ENCODE measurements at regions not wholly inside any gene's neighbourhood (a gene's known extent, or its start where the extent isn't known, plus 50 kb on each side); places are given as distances from the start of the nearest gene placed in this dataset.

DNA sequence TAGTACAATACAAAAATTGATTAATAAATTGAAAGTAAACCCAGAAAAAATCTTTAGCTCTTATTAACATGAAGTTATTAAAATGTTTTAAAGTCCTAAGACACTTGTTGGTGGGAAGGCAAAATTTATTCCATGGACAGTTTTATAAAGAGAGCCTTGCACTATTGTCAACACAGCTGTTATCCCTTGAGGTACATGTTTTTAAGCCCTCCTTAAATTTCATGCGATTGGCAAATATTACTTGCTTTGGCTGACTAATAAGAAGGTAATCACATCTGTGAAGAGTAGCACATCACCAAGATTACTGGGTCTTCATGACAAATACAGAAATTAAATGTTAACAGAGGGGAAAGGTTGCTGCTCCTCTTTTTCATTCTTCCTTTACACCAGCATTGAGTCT is 611.1 kb downstream of the BRINP3 start:
- WGBS (ENCODE audit: extremely low coverage, insufficient coverage, low lambda C conversion rate), result no CpG with 5 or more reads among the region's 1 CpG
- Histone ChIP-seq H3K23ac (ENCODE audit: low read length) (no peak overlapping the region), H3K79me2 (ENCODE audit: control insufficient read depth, insufficient read depth, low read length) (no peaks in the 10 kb centered on the region), H2AK5ac (ENCODE audit: low read length) (no peak overlapping the region), H3K79me1 (ENCODE audit: low read length) (no peaks in the 10 kb centered on the region), H4K8ac (ENCODE audit: low read depth, low read length) (no peak overlapping the region), H3K27ac (ENCODE audit: low read depth, low read length) (no peak overlapping the region), H2BK5ac (ENCODE audit: low read length) (no peak overlapping the region), H4K5ac (ENCODE audit: low read length) (no peak overlapping the region), H3K56ac (ENCODE audit: low read length) (no peak overlapping the region), H3K27me3 (ENCODE audit: insufficient read depth, low read length, poor library complexity) (no peaks in the 10 kb centered on the region), H3K18ac (ENCODE audit: low read length) (no peak overlapping the region), H3K4me3 (ENCODE audit: low read length) (no peak overlapping the region), H3K4ac (ENCODE audit: low read depth, low read length) (no peak overlapping the region), H3K4me1 (ENCODE audit: control insufficient read depth, low read depth, low read length) (no peaks in the 10 kb centered on the region), H3K4me2 (ENCODE audit: low read length) (no peak overlapping the region), H2BK120ac (ENCODE audit: low read depth, low read length) (no peak overlapping the region), H3K36me3 (ENCODE audit: control insufficient read depth, insufficient read depth, low read length) (no peaks in the 10 kb centered on the region), H3K9ac (ENCODE audit: low read length) (no peak overlapping the region), H2BK15ac (replicated peaks; ENCODE audit: low read depth) (no peak overlapping the region)
- DNase-seq, result no peak

DNA sequence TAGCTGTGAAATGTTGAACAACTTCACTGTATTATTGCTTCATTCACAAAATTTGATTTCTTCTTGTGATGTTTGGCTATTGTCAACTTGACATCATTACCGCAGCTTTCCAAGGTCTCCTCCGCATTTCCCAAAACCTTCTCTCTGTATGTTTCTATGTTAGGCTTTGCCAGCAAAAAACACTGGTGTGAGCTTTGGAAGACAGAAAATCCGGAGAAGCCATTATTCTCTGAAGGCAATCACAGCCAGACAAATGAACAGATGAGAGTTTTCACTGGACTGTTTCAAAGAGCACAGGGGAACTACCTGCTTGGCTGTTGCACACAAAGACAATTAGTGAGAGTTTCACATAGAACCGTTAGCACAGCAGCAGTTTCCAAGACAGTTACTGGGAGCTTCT is 609.6 kb downstream of the BRINP3 start:
- DNase-seq, result no peak
- Histone ChIP-seq H3K56ac (ENCODE audit: low read length) (no peak overlapping the region), H3K23ac (ENCODE audit: low read length) (no peak overlapping the region), H3K4me3 (ENCODE audit: low read length) (no peak overlapping the region), H2BK5ac (ENCODE audit: low read length) (no peak overlapping the region), H3K27me3 (ENCODE audit: insufficient read depth, low read length, poor library complexity) (no peaks in the 10 kb centered on the region), H2AK5ac (ENCODE audit: low read length) (no peak overlapping the region), H3K27ac (ENCODE audit: low read depth, low read length) (no peak overlapping the region), H3K4ac (ENCODE audit: low read depth, low read length) (no peak overlapping the region), H2BK120ac (ENCODE audit: low read depth, low read length) (no peak overlapping the region), H3K4me1 (ENCODE audit: control insufficient read depth, low read depth, low read length) (no peaks in the 10 kb centered on the region), H3K36me3 (ENCODE audit: control insufficient read depth, insufficient read depth, low read length) (no peaks in the 10 kb centered on the region), H4K5ac (ENCODE audit: low read length) (no peak overlapping the region), H4K8ac (ENCODE audit: low read depth, low read length) (no peak overlapping the region), H3K79me1 (ENCODE audit: low read length) (no peaks in the 10 kb centered on the region), H3K79me2 (ENCODE audit: control insufficient read depth, insufficient read depth, low read length) (no peaks in the 10 kb centered on the region), H2BK15ac (replicated peaks; ENCODE audit: low read depth) (no peak overlapping the region), H3K4me2 (ENCODE audit: low read length) (no peak overlapping the region), H3K18ac (ENCODE audit: low read length) (no peak overlapping the region), H3K9ac (ENCODE audit: low read length) (no peak overlapping the region)
- no CpG with 5 or more reads among the region's 4 CpGs for WGBS (ENCODE audit: extremely low coverage, insufficient coverage, low lambda C conversion rate)

DNA sequence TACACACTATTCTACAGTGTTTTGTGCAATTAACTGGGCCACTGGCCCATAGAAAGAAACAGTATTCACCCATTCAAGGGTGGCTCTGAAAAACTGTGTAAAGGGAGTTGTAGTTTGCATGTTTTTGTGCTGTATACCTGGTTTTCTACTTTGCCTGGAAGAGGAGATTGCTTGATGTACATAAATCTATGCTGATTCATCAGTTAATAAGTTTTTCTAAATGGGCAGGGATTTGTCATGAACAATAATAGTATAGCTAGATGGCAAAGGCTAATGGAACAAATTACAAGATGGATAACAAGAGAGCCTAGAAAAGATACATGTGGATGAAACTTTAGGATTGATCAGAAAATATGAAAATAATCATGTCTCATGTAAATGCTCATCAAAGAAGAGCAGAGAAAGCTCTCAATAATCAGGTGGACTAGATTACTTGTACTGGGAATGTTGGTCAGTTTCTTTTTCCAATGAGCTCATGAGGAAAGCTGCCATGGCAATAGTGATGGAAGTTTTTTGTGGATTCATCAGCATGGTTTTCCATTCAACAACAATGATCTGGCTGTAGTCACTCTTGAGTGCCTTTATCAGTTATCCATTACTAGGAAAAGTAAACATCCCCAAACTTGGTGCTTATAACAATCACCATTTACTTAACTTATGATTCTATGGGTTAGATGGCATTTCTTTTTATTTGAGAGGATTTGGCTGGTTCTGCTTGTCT is 602.8 kb downstream of the BRINP3 start:
- Histone ChIP-seq H3K4me3 (ENCODE audit: low read length) (no peak overlapping the region), H2BK5ac (ENCODE audit: low read length) (no peak overlapping the region), H3K27me3 (ENCODE audit: insufficient read depth, low read length, poor library complexity) (no peaks in the 10 kb centered on the region), H2BK120ac (ENCODE audit: low read depth, low read length) (no peak overlapping the region), H3K36me3 (ENCODE audit: control insufficient read depth, insufficient read depth, low read length) (no peaks in the 10 kb centered on the region), H3K27ac (ENCODE audit: low read depth, low read length) (no peak overlapping the region), H3K4me1 (ENCODE audit: control insufficient read depth, low read depth, low read length) (no peaks in the 10 kb centered on the region), H3K9ac (ENCODE audit: low read length) (no peak overlapping the region), H4K8ac (ENCODE audit: low read depth, low read length) (no peak overlapping the region), H3K18ac (ENCODE audit: low read length) (no peak overlapping the region), H3K56ac (ENCODE audit: low read length) (no peak overlapping the region), H3K4ac (ENCODE audit: low read depth, low read length) (no peak overlapping the region), H2AK5ac (ENCODE audit: low read length) (no peak overlapping the region), H3K79me1 (ENCODE audit: low read length) (no peaks in the 10 kb centered on the region), H3K4me2 (ENCODE audit: low read length) (no peak overlapping the region), H4K5ac (ENCODE audit: low read length) (no peak overlapping the region), H3K23ac (ENCODE audit: low read length) (no peak overlapping the region), H3K79me2 (ENCODE audit: control insufficient read depth, insufficient read depth, low read length) (no peaks in the 10 kb centered on the region), H2BK15ac (replicated peaks; ENCODE audit: low read depth) (no peak overlapping the region)
- DNase-seq, result no peak

DNA sequence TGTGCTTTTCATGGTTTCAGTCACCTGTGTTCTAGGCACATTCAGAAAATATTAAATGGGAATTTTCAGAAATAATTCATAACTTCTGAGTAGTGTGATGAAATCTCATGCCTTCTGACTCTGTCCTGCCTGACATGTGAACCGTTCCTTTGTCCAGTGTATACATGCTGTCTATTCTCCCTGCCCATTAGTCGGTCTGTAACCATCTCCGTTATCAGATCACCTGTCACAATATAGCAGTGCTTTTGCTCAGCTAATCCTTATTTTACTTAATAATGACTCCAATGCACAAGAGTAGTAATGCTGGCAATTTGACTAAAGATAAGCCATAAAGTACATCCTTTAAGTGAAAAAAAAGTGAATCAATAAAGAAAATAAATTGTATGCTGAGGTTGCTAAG is 597.5 kb downstream of the BRINP3 start:
- H2AK5ac ChIP-seq (ENCODE audit: low read length), result no peak overlapping the region
- H2BK5ac ChIP-seq (ENCODE audit: low read length), result no peak overlapping the region
- no peak overlapping the region for H3K56ac ChIP-seq (ENCODE audit: low read length)
- DNase-seq, result no peak
- no peaks in the 10 kb centered on the region for H3K79me1 ChIP-seq (ENCODE audit: low read length)
- H3K9ac ChIP-seq (ENCODE audit: low read length), result no peak overlapping the region
- H3K4me3 ChIP-seq (ENCODE audit: low read length), result no peak overlapping the region
- no peak overlapping the region for H3K18ac ChIP-seq (ENCODE audit: low read length)
- H3K36me3 ChIP-seq (ENCODE audit: control insufficient read depth, insufficient read depth, low read length), result no peaks in the 10 kb centered on the region
- H3K27me3 ChIP-seq (ENCODE audit: insufficient read depth, low read length, poor library complexity), result no peaks in the 10 kb centered on the region
- H2BK15ac ChIP-seq (replicated peaks; ENCODE audit: low read depth), result no peak overlapping the region
- H3K79me2 ChIP-seq (ENCODE audit: control insufficient read depth, insufficient read depth, low read length), result no peaks in the 10 kb centered on the region
- H3K27ac ChIP-seq (ENCODE audit: low read depth, low read length), result no peak overlapping the region
- no CpG with 5 or more reads among the region's 3 CpGs for WGBS (ENCODE audit: extremely low coverage, insufficient coverage, low lambda C conversion rate)
- no peak overlapping the region for H3K4me2 ChIP-seq (ENCODE audit: low read length)
- H3K23ac ChIP-seq (ENCODE audit: low read length), result no peak overlapping the region
- no peak overlapping the region for H3K4ac ChIP-seq (ENCODE audit: low read depth, low read length)
- H4K5ac ChIP-seq (ENCODE audit: low read length), result no peak overlapping the region
- H2BK120ac ChIP-seq (ENCODE audit: low read depth, low read length), result no peak overlapping the region
- no peaks in the 10 kb centered on the region for H3K4me1 ChIP-seq (ENCODE audit: control insufficient read depth, low read depth, low read length)
- no peak overlapping the region for H4K8ac ChIP-seq (ENCODE audit: low read depth, low read length)

DNA sequence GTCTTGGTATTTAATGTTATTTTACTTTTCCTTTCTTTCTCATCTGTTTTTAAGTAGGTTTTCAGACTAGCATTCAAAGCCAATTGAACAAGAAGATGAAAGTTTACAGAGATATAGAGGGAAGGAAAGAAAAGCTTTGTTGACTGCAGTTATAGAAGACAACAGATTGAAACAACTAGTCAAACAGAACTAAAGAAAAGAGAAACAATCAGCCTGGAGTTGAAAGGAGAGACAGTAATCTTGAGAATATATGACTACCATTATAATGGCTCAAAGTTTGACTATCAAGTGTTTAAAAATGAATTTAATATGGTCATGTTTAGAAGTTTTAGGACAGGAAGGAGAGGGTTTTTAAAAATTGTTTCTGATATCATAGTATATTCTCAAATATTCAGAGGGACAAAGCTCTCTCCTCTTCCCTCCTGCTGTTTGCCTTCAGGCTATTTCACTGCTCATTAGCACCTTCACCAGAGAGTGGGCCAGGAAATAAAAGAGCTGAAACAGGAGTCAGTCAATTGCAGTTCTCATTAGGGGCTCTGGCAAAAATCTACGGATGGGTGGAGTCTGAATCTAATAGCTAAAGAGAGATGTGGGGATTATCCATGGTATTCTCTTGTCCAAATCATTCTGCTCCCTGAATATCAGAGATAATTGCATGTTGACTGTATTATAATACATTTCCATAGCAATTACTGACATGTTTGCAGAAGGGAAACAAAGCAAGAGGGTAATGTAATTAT is 577.8 kb downstream of the BRINP3 start:
- H4K8ac ChIP-seq (ENCODE audit: low read depth, low read length), result no peak overlapping the region
- peaks cover 2% of the 10 kb centered on the region for H3K4me1 ChIP-seq (ENCODE audit: control insufficient read depth, low read depth, low read length)
- no peaks in the 10 kb centered on the region for H3K79me1 ChIP-seq (ENCODE audit: low read length)
- H2BK15ac ChIP-seq (replicated peaks; ENCODE audit: low read depth), result no peak overlapping the region
- DNase-seq, result peak; percentile 93
- no peak overlapping the region for H4K5ac ChIP-seq (ENCODE audit: low read length)
- no peak overlapping the region for H3K27ac ChIP-seq (ENCODE audit: low read depth, low read length)
- H3K27me3 ChIP-seq (ENCODE audit: insufficient read depth, low read length, poor library complexity), result no peaks in the 10 kb centered on the region
- H3K4me2 ChIP-seq (ENCODE audit: low read length), result no peak overlapping the region
- H3K56ac ChIP-seq (ENCODE audit: low read length), result no peak overlapping the region
- H3K4me3 ChIP-seq (ENCODE audit: low read length), result no peak overlapping the region
- H3K4ac ChIP-seq (ENCODE audit: low read depth, low read length), result no peak overlapping the region
- H3K9ac ChIP-seq (ENCODE audit: low read length), result no peak overlapping the region
- no peak overlapping the region for H2AK5ac ChIP-seq (ENCODE audit: low read length)
- H2BK120ac ChIP-seq (ENCODE audit: low read depth, low read length), result no peak overlapping the region
- no CpG with 5 or more reads among the region's 1 CpG for WGBS (ENCODE audit: extremely low coverage, insufficient coverage, low lambda C conversion rate)
- H3K18ac ChIP-seq (ENCODE audit: low read length), result no peak overlapping the region
- H3K23ac ChIP-seq (ENCODE audit: low read length), result no peak overlapping the region
- no peaks in the 10 kb centered on the region for H3K36me3 ChIP-seq (ENCODE audit: control insufficient read depth, insufficient read depth, low read length)
- H2BK5ac ChIP-seq (ENCODE audit: low read length), result no peak overlapping the region
- H3K79me2 ChIP-seq (ENCODE audit: control insufficient read depth, insufficient read depth, low read length), result no peaks in the 10 kb centered on the region

DNA sequence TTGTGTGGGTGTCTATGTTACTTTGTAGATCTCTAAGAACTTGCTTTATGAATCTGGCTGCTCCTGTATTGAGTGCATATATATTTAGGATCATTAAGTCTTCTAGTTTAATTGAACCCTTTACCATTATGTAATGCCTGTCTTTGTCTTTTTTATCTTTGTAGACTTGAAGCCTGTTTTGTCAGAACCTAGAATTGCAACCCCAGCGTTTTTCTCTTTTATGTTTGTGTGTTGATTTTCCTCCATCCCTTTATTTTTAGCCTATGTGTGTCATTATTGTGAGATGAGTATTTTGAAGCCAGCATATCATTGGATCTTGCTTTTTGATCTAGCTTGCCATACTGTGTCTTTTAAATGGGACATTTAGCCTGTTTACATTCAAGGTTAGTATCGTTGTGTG is 573.2 kb downstream of the BRINP3 start:
- no peak overlapping the region for H3K18ac ChIP-seq (ENCODE audit: low read length)
- H3K56ac ChIP-seq (ENCODE audit: low read length), result no peak overlapping the region
- no peak overlapping the region for H2AK5ac ChIP-seq (ENCODE audit: low read length)
- no peak overlapping the region for H3K23ac ChIP-seq (ENCODE audit: low read length)
- H4K8ac ChIP-seq (ENCODE audit: low read depth, low read length), result no peak overlapping the region
- H2BK120ac ChIP-seq (ENCODE audit: low read depth, low read length), result no peak overlapping the region
- no CpG with 5 or more reads among the region's 2 CpGs for WGBS (ENCODE audit: extremely low coverage, insufficient coverage, low lambda C conversion rate)
- no peaks in the 10 kb centered on the region for H3K79me2 ChIP-seq (ENCODE audit: control insufficient read depth, insufficient read depth, low read length)
- H3K4me1 ChIP-seq (ENCODE audit: control insufficient read depth, low read depth, low read length), result peaks cover 2% of the 10 kb centered on the region
- no peak overlapping the region for H4K5ac ChIP-seq (ENCODE audit: low read length)
- H3K79me1 ChIP-seq (ENCODE audit: low read length), result no peaks in the 10 kb centered on the region
- no peaks in the 10 kb centered on the region for H3K36me3 ChIP-seq (ENCODE audit: control insufficient read depth, insufficient read depth, low read length)
- no peak overlapping the region for H2BK15ac ChIP-seq (replicated peaks; ENCODE audit: low read depth)
- no peak overlapping the region for H3K4me3 ChIP-seq (ENCODE audit: low read length)
- H3K9ac ChIP-seq (ENCODE audit: low read length), result no peak overlapping the region
- no peak overlapping the region for H2BK5ac ChIP-seq (ENCODE audit: low read length)
- DNase-seq, result no peak
- no peaks in the 10 kb centered on the region for H3K27me3 ChIP-seq (ENCODE audit: insufficient read depth, low read length, poor library complexity)
- no peak overlapping the region for H3K4ac ChIP-seq (ENCODE audit: low read depth, low read length)
- no peak overlapping the region for H3K4me2 ChIP-seq (ENCODE audit: low read length)
- H3K27ac ChIP-seq (ENCODE audit: low read depth, low read length), result no peak overlapping the region
